Upper lobe of left lung (tissue), 6 donors: ENCODE measurements at regions not wholly inside any gene's neighbourhood (a gene's known extent, or its start where the extent isn't known, plus 50 kb on each side); places are given as distances from the start of the nearest gene placed in this dataset.

Source experiments
- ATAC-seq, 2 donors: fragments of 200-7000 bp; cut with Tn5 transposase; one replicate each; pipeline ENCODE4 v1.9.1; 2022; ENCODE audit warnings: mild to moderate bottlenecking in 2 of 2, moderate library complexity in 2 of 2; ENCODE audit not compliant: low FRiP score in 2 of 2
- DNase-seq, 2 donors: peaks; one replicate each; pipeline ENCODE4 v3.0.0-alpha.2; 2019 to 2020
- H3K27ac ChIP-seq, 4 donors: fragments of 200-600 bp; sonication (generic); one replicate each; pipeline ENCODE4 v1.5.1; 2016 to 2019
- H3K27me3 ChIP-seq, 4 donors: fragments of 200-600 bp; sonication (generic); one replicate each; pipeline ENCODE4 v1.5.1; 2017 to 2019
- H3K36me3 ChIP-seq, 4 donors: fragments of 200-600 bp; sonication (generic); one replicate each; pipeline ENCODE4 v1.5.1; 2016 to 2019
- H3K4me1 ChIP-seq, 4 donors: fragments of 200-600 bp; sonication (generic); one replicate each; pipeline ENCODE4 v1.5.1; 2018 to 2019
- H3K4me3 ChIP-seq, 4 donors: fragments of 200-600 bp; sonication (generic); one replicate each; pipeline ENCODE4 v1.5.1; 2017 to 2019; ENCODE audit warnings: mild to moderate bottlenecking in 2 of 4, moderate library complexity in 1 of 4
- H3K9me3 ChIP-seq, 4 donors: fragments of 200-600 bp; sonication (generic); one replicate each; pipeline ENCODE4 v1.5.1; 2018 to 2019
- EP300 ChIP-seq, 4 donors: sonication (generic); formaldehyde crosslinking; IDR thresholded peaks; one replicate each; pipeline ENCODE4 v1.5.1; 2017; ENCODE audit warnings: antibody characterized with exemption in 4 of 4, control low read depth in 2 of 4
- POLR2A ChIP-seq, 4 donors: fragments of 450-650 bp; IDR thresholded peaks; one replicate each; pipeline ENCODE4 v1.5.1; 2016 to 2017; ENCODE audit warnings: antibody characterized with exemption in 4 of 4, mild to moderate bottlenecking in 2 of 4
- POLR2AphosphoS5 ChIP-seq, 2 donors: sonication (generic); formaldehyde crosslinking; IDR thresholded peaks; one replicate each; pipeline ENCODE4 v1.5.1; 2017; ENCODE audit warnings: antibody characterized with exemption in 2 of 2
- WGBS, 2 donors: methylation state at CpG; one replicate each; pipeline ENCODE4 v1.1.5; 2017 to 2018; 5-methylcytosine and 5-hydroxymethylcytosine counted together
- TF ChIP-seq, protein P1 (sequence below), 6 experiments: fragments of 450-650 bp in 4 of 6; fragments of 200-600 bp in 2 of 6; sonication (generic) in 2 of 6; IDR thresholded peaks; one replicate each; pipeline ENCODE4 v1.5.1; 2016 to 2019; ENCODE audit warnings: antibody characterized with exemption in 6 of 6
- donor health status: DM: no; HTN: no; CAD: no; lungs with moderate emphysema.
- donor health status: DM: no; HTN: yes; CAD: no; lungs with severe emphysema.

GRCh38 chr1:79587229-79587628, 580.7 kb upstream of the ADGRL4 start:
- Histone ChIP-seq H3K4me3 (no peak overlapping the region), H3K27ac (no peak overlapping the region), H3K36me3 (no peaks in the 10 kb centered on the region), H3K27me3 (no peaks in the 10 kb centered on the region), H3K9me3 (no peaks in the 10 kb centered on the region), H3K4me1 (no peaks in the 10 kb centered on the region)
- no peak for ATAC-seq
- TF ChIP-seq POLR2AphosphoS5 (IDR thresholded peaks at IDR 0.05) (no peak), EP300 (IDR thresholded peaks at IDR 0.05) (no peak), POLR2A (IDR thresholded peaks at IDR 0.05) (no peak)
- TF ChIP-seq, protein P1, sequence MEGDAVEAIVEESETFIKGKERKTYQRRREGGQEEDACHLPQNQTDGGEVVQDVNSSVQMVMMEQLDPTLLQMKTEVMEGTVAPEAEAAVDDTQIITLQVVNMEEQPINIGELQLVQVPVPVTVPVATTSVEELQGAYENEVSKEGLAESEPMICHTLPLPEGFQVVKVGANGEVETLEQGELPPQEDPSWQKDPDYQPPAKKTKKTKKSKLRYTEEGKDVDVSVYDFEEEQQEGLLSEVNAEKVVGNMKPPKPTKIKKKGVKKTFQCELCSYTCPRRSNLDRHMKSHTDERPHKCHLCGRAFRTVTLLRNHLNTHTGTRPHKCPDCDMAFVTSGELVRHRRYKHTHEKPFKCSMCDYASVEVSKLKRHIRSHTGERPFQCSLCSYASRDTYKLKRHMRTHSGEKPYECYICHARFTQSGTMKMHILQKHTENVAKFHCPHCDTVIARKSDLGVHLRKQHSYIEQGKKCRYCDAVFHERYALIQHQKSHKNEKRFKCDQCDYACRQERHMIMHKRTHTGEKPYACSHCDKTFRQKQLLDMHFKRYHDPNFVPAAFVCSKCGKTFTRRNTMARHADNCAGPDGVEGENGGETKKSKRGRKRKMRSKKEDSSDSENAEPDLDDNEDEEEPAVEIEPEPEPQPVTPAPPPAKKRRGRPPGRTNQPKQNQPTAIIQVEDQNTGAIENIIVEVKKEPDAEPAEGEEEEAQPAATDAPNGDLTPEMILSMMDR (IDR thresholded peaks at IDR 0.05), result no peak
- no peak for DNase-seq

DNA sequence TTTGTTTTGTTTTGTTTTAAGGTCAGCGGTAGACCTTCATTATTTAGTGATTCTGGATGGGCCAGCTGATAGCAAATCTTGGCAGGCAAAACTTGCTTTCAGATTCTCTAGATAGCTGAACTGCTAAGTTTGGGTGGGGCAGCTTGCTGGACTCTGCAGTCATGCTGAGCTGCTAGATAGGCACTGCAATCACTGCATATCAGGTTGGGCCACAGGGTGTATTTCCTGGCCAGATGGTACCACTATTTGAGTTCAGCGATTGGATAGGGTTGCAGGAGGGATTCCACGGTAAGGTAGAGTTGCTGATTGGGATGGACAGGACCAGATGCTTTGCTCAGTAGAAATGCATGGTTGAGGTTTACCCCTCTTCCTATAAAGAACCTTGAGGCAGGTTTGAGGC, 579.3 kb upstream of the ADGRL4 start:
- ATAC-seq (no peak), DNase-seq (no peak)
- H3K4me1 ChIP-seq, result no peaks in the 10 kb centered on the region
- no peaks in the 10 kb centered on the region for H3K36me3 ChIP-seq
- no peaks in the 10 kb centered on the region for H3K27me3 ChIP-seq
- 92 to 94% methylated on average over 3 of the region's 3 CpGs for WGBS, 2 donors
- TF ChIP-seq POLR2A (IDR thresholded peaks at IDR 0.05) (no peak), EP300 (IDR thresholded peaks at IDR 0.05) (no peak), POLR2AphosphoS5 (IDR thresholded peaks at IDR 0.05) (no peak)
- TF ChIP-seq, protein P1 (IDR thresholded peaks at IDR 0.05), result no peak
- no peak overlapping the region for H3K4me3 ChIP-seq
- no peak overlapping the region for H3K27ac ChIP-seq
- no peaks in the 10 kb centered on the region for H3K9me3 ChIP-seq

- no peak for DNase-seq
- no peak for ATAC-seq
- Histone ChIP-seq H3K9me3 (no peaks in the 10 kb centered on the region), H3K36me3 (no peaks in the 10 kb centered on the region), H3K4me3 (no peak overlapping the region), H3K4me1 (no peaks in the 10 kb centered on the region), H3K27me3 (no peaks in the 10 kb centered on the region), H3K27ac (no peak overlapping the region)
- 27 to 47% methylated on average over 3 of the region's 3 CpGs for WGBS, 2 donors
- TF ChIP-seq POLR2A (IDR thresholded peaks at IDR 0.05) (no peak), POLR2AphosphoS5 (IDR thresholded peaks at IDR 0.05) (no peak), EP300 (IDR thresholded peaks at IDR 0.05) (no peak)
- TF ChIP-seq, protein P1 (IDR thresholded peaks at IDR 0.05), result no peak
These were observed 568.9 kb upstream of the ADGRL4 start for GRCh38 chr1:79575424-79575823.

GRCh38 chr1:79568411-79568810, 561.9 kb upstream of the ADGRL4 start:
- Histone ChIP-seq H3K4me1 (no peaks in the 10 kb centered on the region), H3K27me3 (no peaks in the 10 kb centered on the region), H3K4me3 (no peak overlapping the region), H3K36me3 (no peaks in the 10 kb centered on the region), H3K27ac (no peak overlapping the region), H3K9me3 (no peaks in the 10 kb centered on the region)
- ATAC-seq (no peak), DNase-seq (no peak)
- WGBS, 2 donors, result 61 to 63% methylated on average over 1 of the region's 1 CpG
- TF ChIP-seq EP300 (IDR thresholded peaks at IDR 0.05) (no peak), POLR2AphosphoS5 (IDR thresholded peaks at IDR 0.05) (no peak), POLR2A (IDR thresholded peaks at IDR 0.05) (no peak)
- TF ChIP-seq, protein P1 (IDR thresholded peaks at IDR 0.05), result no peak

DNA sequence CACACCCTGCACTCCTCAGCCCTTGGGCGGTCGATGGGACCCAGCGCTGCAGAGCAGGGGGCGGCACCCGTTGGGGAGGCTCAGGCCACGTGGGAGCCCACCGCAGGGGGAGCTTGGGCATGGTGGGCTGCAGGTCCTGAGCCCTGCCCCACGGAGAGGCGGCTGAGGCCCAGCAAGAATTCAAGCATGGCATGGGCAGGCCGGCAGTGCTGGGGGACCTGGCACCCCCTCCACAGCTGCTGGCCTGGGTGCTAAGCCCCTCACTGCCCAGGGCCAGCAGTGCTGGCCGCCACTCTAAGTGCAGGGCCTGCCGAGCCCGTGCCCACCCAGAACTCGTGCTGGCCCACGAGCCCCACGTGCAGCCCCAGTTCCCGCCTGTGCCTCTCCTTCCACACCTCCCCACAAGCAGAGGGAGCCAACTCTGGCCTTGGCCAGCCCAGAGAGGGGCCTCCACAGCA, 555.0 kb upstream of the ADGRL4 start:
- peaks cover 0 to 7% (median 0%) of the 10 kb centered on the region in 4 donors for H3K9me3 ChIP-seq
- no peaks in the 10 kb centered on the region for H3K4me1 ChIP-seq
- 88 to 94% methylated on average over 6 to 16 of the region's 17 CpGs for WGBS, 2 donors
- H3K27ac ChIP-seq, result no peak overlapping the region
- no peaks in the 10 kb centered on the region for H3K36me3 ChIP-seq
- DNase-seq (peak in 1 of 2 donors; percentile 67), ATAC-seq (no peak)
- no peak for TF ChIP-seq EP300 (IDR thresholded peaks at IDR 0.05)
- H3K4me3 ChIP-seq, result no peak overlapping the region
- no peaks in the 10 kb centered on the region for H3K27me3 ChIP-seq
